ENCODE measurements at regions not wholly inside any gene's neighbourhood (a gene's known extent, or its start where the extent isn't known, plus 50 kb on each side); places are given as distances from the start of the nearest gene placed in this dataset.

- no peak overlapping the region for H3K4me3 ChIP-seq (ENCODE audit: control extremely low read depth in 1 of 5, extremely low read depth in 1 of 5, insufficient read depth in 1 of 5, low read depth in 2 of 5, low read length in 4 of 5)
- no peak for TF ChIP-seq EZH2 (IDR thresholded peaks at IDR 0.05; ENCODE audit: borderline replicate concordance, insufficient read depth, low read depth, low read length, poor library complexity, severe bottlenecking)
- TF ChIP-seq, protein P1, sequence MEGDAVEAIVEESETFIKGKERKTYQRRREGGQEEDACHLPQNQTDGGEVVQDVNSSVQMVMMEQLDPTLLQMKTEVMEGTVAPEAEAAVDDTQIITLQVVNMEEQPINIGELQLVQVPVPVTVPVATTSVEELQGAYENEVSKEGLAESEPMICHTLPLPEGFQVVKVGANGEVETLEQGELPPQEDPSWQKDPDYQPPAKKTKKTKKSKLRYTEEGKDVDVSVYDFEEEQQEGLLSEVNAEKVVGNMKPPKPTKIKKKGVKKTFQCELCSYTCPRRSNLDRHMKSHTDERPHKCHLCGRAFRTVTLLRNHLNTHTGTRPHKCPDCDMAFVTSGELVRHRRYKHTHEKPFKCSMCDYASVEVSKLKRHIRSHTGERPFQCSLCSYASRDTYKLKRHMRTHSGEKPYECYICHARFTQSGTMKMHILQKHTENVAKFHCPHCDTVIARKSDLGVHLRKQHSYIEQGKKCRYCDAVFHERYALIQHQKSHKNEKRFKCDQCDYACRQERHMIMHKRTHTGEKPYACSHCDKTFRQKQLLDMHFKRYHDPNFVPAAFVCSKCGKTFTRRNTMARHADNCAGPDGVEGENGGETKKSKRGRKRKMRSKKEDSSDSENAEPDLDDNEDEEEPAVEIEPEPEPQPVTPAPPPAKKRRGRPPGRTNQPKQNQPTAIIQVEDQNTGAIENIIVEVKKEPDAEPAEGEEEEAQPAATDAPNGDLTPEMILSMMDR (IDR thresholded peaks at IDR 0.05): no peak
- H3K4me2 ChIP-seq (replicated peaks; ENCODE audit: low read depth, low read length, poor library complexity, severe bottlenecking): no peak overlapping the region
- no peaks in the 10 kb centered on the region for H3K79me2 ChIP-seq (ENCODE audit: control insufficient read depth, insufficient read depth, low read length)
- ChIA-PET POLR2A (no interaction called here), CTCF (no interaction called here)
- peaks cover 0 to 5% of the 10 kb centered on the region in 2 donors for H3K4me1 ChIP-seq (ENCODE audit: control insufficient read depth in 2 of 2, insufficient read depth in 2 of 2, low read length in 2 of 2)
- no peak overlapping the region for H3K27ac ChIP-seq (ENCODE audit: low read length in 2 of 2)
- no peaks in the 10 kb centered on the region for H3K36me3 ChIP-seq (replicated peaks in 1 of 2; ENCODE audit: control extremely low read depth in 1 of 2, control insufficient read depth in 1 of 2, extremely low read depth in 1 of 2, insufficient read depth in 2 of 2, low read length in 1 of 2)
- ATAC-seq (ENCODE audit: low read depth) (no peak), DNase-seq (no peak)
- H3K27me3 Mint-ChIP-seq: peaks cover 24% of the 10 kb centered on the region
- no peaks in the 10 kb centered on the region for H3K9me3 Mint-ChIP-seq (ENCODE audit: insufficient read depth)
- H3K27ac Mint-ChIP-seq: no peak overlapping the region
- 88% methylated on average over 2 of the region's 4 CpGs for WGBS (ENCODE audit: insufficient coverage)
- no peak overlapping the region for H3K4me3 Mint-ChIP-seq
- no peaks in the 10 kb centered on the region for H4K20me1 ChIP-seq (ENCODE audit: control insufficient read depth, insufficient read depth, low read length, poor library complexity, severe bottlenecking)
- H3K9ac ChIP-seq (ENCODE audit: low read length): no peak overlapping the region
- peaks cover 0 to 5% (median 1%) of the 10 kb centered on the region in 4 experiments for H3K27me3 ChIP-seq (replicated peaks in 1 of 4; ENCODE audit: control extremely low read depth in 1 of 4, control insufficient read depth in 3 of 4, insufficient read depth in 4 of 4, low read length in 3 of 4)
- intact Hi-C loops (cut with micrococcal nuclease): no loop called here
- H3K9me3 ChIP-seq (ENCODE audit: control extremely low read depth in 1 of 3, control insufficient read depth in 2 of 3, insufficient read depth in 1 of 3, low read length in 2 of 3): no peaks in the 10 kb centered on the region
- peaks cover 4% of the 10 kb centered on the region for H3K4me1 Mint-ChIP-seq
- H2AFZ ChIP-seq (ENCODE audit: insufficient read depth, low read depth, low read length, poor library complexity, severe bottlenecking): no peak overlapping the region
Observed at GRCh38 chr2:19471491-19471890, 113.1 kb upstream of the OSR1 start.

GRCh38 chr2:19465978-19466377 lies 107.6 kb upstream of the OSR1 start:
- ChIA-PET POLR2A (no interaction called here), CTCF (no interaction called here)
- Histone ChIP-seq H3K4me3 (ENCODE audit: control extremely low read depth in 1 of 5, extremely low read depth in 1 of 5, insufficient read depth in 1 of 5, low read depth in 2 of 5, low read length in 4 of 5) (no peak overlapping the region), H3K79me2 (ENCODE audit: control insufficient read depth, insufficient read depth, low read length) (no peaks in the 10 kb centered on the region), H3K4me2 (replicated peaks; ENCODE audit: low read depth, low read length, poor library complexity, severe bottlenecking) (no peak overlapping the region), H3K27ac (ENCODE audit: low read length in 2 of 2) (no peak overlapping the region), H3K9me3 (ENCODE audit: control extremely low read depth in 1 of 3, control insufficient read depth in 2 of 3, insufficient read depth in 1 of 3, low read length in 2 of 3) (peaks cover 0 to 3% (median 0%) of the 10 kb centered on the region in 3 donors), H3K4me1 (ENCODE audit: control insufficient read depth in 2 of 2, insufficient read depth in 2 of 2, low read length in 2 of 2) (no peaks in the 10 kb centered on the region), H3K27me3 (replicated peaks in 1 of 4; ENCODE audit: control extremely low read depth in 1 of 4, control insufficient read depth in 3 of 4, insufficient read depth in 4 of 4, low read length in 3 of 4) (no peaks in the 10 kb centered on the region), H3K36me3 (replicated peaks in 1 of 2; ENCODE audit: control extremely low read depth in 1 of 2, control insufficient read depth in 1 of 2, extremely low read depth in 1 of 2, insufficient read depth in 2 of 2, low read length in 1 of 2) (no peaks in the 10 kb centered on the region), H2AFZ (ENCODE audit: insufficient read depth, low read depth, low read length, poor library complexity, severe bottlenecking) (no peak overlapping the region), H3K9ac (ENCODE audit: low read length) (no peak overlapping the region), H4K20me1 (ENCODE audit: control insufficient read depth, insufficient read depth, low read length, poor library complexity, severe bottlenecking) (no peaks in the 10 kb centered on the region)
- peaks cover 2% of the 10 kb centered on the region for H3K9me3 Mint-ChIP-seq (ENCODE audit: insufficient read depth)
- H3K4me3 Mint-ChIP-seq: no peak overlapping the region
- peaks cover 3% of the 10 kb centered on the region for H3K27me3 Mint-ChIP-seq
- intact Hi-C loops (cut with micrococcal nuclease): no loop called here
- no peaks in the 10 kb centered on the region for H3K4me1 Mint-ChIP-seq
- no peak for DNase-seq
- no peak for TF ChIP-seq EZH2 (IDR thresholded peaks at IDR 0.05; ENCODE audit: borderline replicate concordance, insufficient read depth, low read depth, low read length, poor library complexity, severe bottlenecking)
- TF ChIP-seq, protein P1 (IDR thresholded peaks at IDR 0.05): no peak
- no peak for ATAC-seq (ENCODE audit: low read depth)
- no peak overlapping the region for H3K27ac Mint-ChIP-seq

Data from B cell (primary cell).